Breast epithelium (tissue), 4 donors: ENCODE measurements at regions not wholly inside any gene's neighbourhood (a gene's known extent, or its start where the extent isn't known, plus 50 kb on each side); places are given as distances from the start of the nearest gene placed in this dataset.

Source experiments
- DNase-seq, 2 donors: peaks; one replicate each; pipeline ENCODE4 v3.0.0-alpha.2; 2019; ENCODE audit warnings: low spot score in 2 of 2
- H3K27ac ChIP-seq, 2 donors: fragments of 200-600 bp; sonication (generic) in 1 of 2; one replicate each; pipeline ENCODE4 v1.5.1; 2016 to 2019; ENCODE audit warnings: mild to moderate bottlenecking in 1 of 2
- H3K27me3 ChIP-seq, 2 donors: fragments of 200-600 bp; sonication (generic) in 1 of 2; one replicate each; pipeline versions ENCODE4 v1.5.1 to v1.6.0; 2017 to 2019; ENCODE audit warnings: control low read depth in 1 of 2, mild to moderate bottlenecking in 1 of 2
- H3K36me3 ChIP-seq: fragments of 200-600 bp; one replicate; pipeline ENCODE4 v1.5.1; 2019
- H3K4me1 ChIP-seq, 2 donors: fragments of 200-600 bp; sonication (generic); one replicate each; pipeline ENCODE4 v1.5.1; 2016 to 2019; ENCODE audit warnings: control low read depth in 1 of 2
- H3K4me3 ChIP-seq, 3 donors: fragments of 200-600 bp; sonication (generic); 1 replicate in 2 of 3; 2 replicates in 1 of 3; pipeline ENCODE4 v1.5.1; 2016 to 2019; ENCODE audit warnings: mild to moderate bottlenecking in 3 of 3, moderate library complexity in 2 of 3
- H3K9me3 ChIP-seq, 2 donors: fragments of 200-600 bp; sonication (generic) in 1 of 2; one replicate each; pipeline ENCODE4 v1.5.1; 2016 to 2019; ENCODE audit warnings: control low read depth in 1 of 2
- POLR2A ChIP-seq: fragments of 450-650 bp; IDR thresholded peaks from one replicate; pipeline ENCODE4 v1.6.1; 2016; ENCODE audit warnings: antibody characterized with exemption, mild to moderate bottlenecking, moderate library complexity
- POLR2AphosphoS5 ChIP-seq, 3 donors: sonication (generic); formaldehyde crosslinking; IDR thresholded peaks; one replicate each; pipeline ENCODE4 v1.6.1; 2017; ENCODE audit warnings: antibody characterized with exemption in 3 of 3
- intact Hi-C: fragments of 100-400 bp; cut with DNase I; formaldehyde crosslinking; loops from one replicate; pipeline ENCODE4 v1.15.1; 2023; ENCODE audit warnings: low total_unique reads
- TF ChIP-seq, protein P1 (sequence below), 3 donors: fragments of 450-650 bp; IDR thresholded peaks; one replicate each; pipeline ENCODE4 v1.5.1; 2016 to 2017; ENCODE audit warnings: antibody characterized with exemption in 3 of 3, mild to moderate bottlenecking in 3 of 3, moderate library complexity in 3 of 3

DNA sequence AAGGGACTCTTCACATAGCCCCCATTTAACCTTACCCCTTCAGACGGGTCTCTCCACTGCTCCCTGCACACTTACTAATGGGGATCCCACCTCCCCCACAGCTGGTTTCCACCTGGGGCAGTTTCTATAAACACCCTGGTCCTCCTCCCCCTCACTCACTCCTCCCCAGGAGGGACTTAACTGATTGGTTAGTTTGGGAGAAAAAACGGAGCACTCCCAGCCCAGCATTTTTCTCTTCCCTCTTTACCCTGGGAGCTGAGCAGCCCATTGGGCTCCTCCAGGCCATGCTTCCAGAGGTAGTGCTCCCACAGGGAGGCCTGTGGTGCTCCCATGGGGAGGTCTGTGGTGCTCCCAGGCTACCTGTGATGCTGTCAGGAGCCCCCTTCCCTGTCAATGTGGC, 93.7 kb downstream of the MIS18A start:
- no peaks in the 10 kb centered on the region for H3K36me3 ChIP-seq
- H3K9me3 ChIP-seq: no peaks in the 10 kb centered on the region
- H3K4me3 ChIP-seq: no peak overlapping the region
- no peaks in the 10 kb centered on the region for H3K27me3 ChIP-seq
- no peaks in the 10 kb centered on the region for H3K4me1 ChIP-seq
- no peak overlapping the region for H3K27ac ChIP-seq
- TF ChIP-seq POLR2AphosphoS5 (IDR thresholded peaks at IDR 0.05) (no peak), POLR2A (no peak)
- DNase-seq: no peak
- intact Hi-C loops: no loop called here

DNA sequence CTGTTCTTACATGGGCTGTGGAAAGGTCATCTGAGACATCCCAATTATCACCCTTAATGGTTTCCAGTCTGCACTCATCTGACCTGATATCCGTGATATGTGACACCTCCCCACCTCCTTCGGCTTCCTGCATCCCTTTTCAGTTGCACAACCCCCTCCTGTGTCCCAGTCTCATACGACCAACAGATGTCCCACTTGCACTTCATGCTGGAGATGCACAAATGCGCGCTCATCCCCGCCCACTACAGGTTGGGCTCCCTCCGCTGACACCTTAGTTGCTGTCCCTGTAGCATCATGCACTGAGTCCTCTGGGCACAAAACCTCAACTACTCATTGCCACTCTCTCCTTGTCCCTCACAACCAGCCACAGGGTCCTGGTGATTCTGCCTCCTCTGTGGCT, 94.4 kb downstream of the MIS18A start:
- H3K36me3 ChIP-seq: no peaks in the 10 kb centered on the region
- no peaks in the 10 kb centered on the region for H3K9me3 ChIP-seq
- no peaks in the 10 kb centered on the region for H3K4me1 ChIP-seq
- intact Hi-C loops: no loop called here
- no peak for TF ChIP-seq POLR2A
- TF ChIP-seq, protein P1, sequence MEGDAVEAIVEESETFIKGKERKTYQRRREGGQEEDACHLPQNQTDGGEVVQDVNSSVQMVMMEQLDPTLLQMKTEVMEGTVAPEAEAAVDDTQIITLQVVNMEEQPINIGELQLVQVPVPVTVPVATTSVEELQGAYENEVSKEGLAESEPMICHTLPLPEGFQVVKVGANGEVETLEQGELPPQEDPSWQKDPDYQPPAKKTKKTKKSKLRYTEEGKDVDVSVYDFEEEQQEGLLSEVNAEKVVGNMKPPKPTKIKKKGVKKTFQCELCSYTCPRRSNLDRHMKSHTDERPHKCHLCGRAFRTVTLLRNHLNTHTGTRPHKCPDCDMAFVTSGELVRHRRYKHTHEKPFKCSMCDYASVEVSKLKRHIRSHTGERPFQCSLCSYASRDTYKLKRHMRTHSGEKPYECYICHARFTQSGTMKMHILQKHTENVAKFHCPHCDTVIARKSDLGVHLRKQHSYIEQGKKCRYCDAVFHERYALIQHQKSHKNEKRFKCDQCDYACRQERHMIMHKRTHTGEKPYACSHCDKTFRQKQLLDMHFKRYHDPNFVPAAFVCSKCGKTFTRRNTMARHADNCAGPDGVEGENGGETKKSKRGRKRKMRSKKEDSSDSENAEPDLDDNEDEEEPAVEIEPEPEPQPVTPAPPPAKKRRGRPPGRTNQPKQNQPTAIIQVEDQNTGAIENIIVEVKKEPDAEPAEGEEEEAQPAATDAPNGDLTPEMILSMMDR (IDR thresholded peaks at IDR 0.05): no peak
- TF ChIP-seq POLR2AphosphoS5 (IDR thresholded peaks at IDR 0.05): no peak
- no peak for DNase-seq
- no peak overlapping the region for H3K4me3 ChIP-seq
- H3K27me3 ChIP-seq: no peaks in the 10 kb centered on the region
- no peak overlapping the region for H3K27ac ChIP-seq

- TF ChIP-seq POLR2AphosphoS5 (IDR thresholded peaks at IDR 0.05) (no peak), POLR2A (no peak)
- TF ChIP-seq, protein P1 (IDR thresholded peaks at IDR 0.05): no peak
- Histone ChIP-seq H3K4me1 (no peaks in the 10 kb centered on the region), H3K4me3 (no peak overlapping the region), H3K36me3 (no peaks in the 10 kb centered on the region), H3K27ac (no peak overlapping the region), H3K27me3 (no peaks in the 10 kb centered on the region), H3K9me3 (no peaks in the 10 kb centered on the region)
- no peak for DNase-seq
- intact Hi-C loops: no loop called here
These were observed 94.8 kb downstream of the MIS18A start for GRCh38 chr21:32184065-32184464.

DNA sequence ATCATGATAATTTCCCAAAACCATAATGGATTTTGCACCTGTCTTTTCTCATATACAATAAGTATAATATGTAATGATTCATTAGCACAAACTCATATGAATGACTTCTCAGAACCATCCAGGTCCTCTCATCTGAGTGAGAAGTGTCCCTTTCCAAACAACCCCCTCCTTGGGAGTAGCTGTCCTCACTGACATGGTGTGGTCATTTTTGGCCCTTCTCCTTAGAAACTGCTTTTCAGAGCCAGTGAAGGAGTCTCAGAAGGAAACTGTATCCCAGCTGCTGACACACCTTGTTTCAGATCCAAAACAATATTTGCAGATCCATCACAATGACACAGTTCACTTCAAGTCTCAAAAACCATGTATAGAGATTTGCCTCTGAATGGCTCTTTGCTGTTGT, 95.5 kb downstream of the MIS18A start:
- Histone ChIP-seq H3K4me3 (no peak overlapping the region), H3K9me3 (no peaks in the 10 kb centered on the region), H3K27me3 (no peaks in the 10 kb centered on the region), H3K4me1 (no peaks in the 10 kb centered on the region), H3K36me3 (no peaks in the 10 kb centered on the region), H3K27ac (no peak overlapping the region)
- no peak for DNase-seq
- TF ChIP-seq, protein P1 (IDR thresholded peaks at IDR 0.05): no peak
- TF ChIP-seq POLR2A (no peak), POLR2AphosphoS5 (IDR thresholded peaks at IDR 0.05) (no peak)
- intact Hi-C loops: no loop called here

- DNase-seq: no peak
- intact Hi-C loops: no loop called here
- TF ChIP-seq POLR2A (no peak), POLR2AphosphoS5 (IDR thresholded peaks at IDR 0.05) (no peak)
- TF ChIP-seq, protein P1 (IDR thresholded peaks at IDR 0.05): no peak
- no peaks in the 10 kb centered on the region for H3K4me1 ChIP-seq
- no peak overlapping the region for H3K4me3 ChIP-seq
- no peaks in the 10 kb centered on the region for H3K9me3 ChIP-seq
- no peaks in the 10 kb centered on the region for H3K27me3 ChIP-seq
- no peaks in the 10 kb centered on the region for H3K36me3 ChIP-seq
- no peak overlapping the region for H3K27ac ChIP-seq
These were observed 96.4 kb downstream of the MIS18A start for GRCh38 chr21:32182449-32182848.

- H3K9me3 ChIP-seq: no peaks in the 10 kb centered on the region
- H3K4me3 ChIP-seq: no peak overlapping the region
- intact Hi-C loops: no loop called here
- no peak for TF ChIP-seq POLR2AphosphoS5 (IDR thresholded peaks at IDR 0.05)
- TF ChIP-seq, protein P1 (IDR thresholded peaks at IDR 0.05): no peak
- no peak for TF ChIP-seq POLR2A
- no peak for DNase-seq
- no peaks in the 10 kb centered on the region for H3K27me3 ChIP-seq
- H3K36me3 ChIP-seq: no peaks in the 10 kb centered on the region
- H3K27ac ChIP-seq: no peak overlapping the region
- H3K4me1 ChIP-seq: no peaks in the 10 kb centered on the region
These were observed 97.4 kb downstream of the MIS18A start for GRCh38 chr21:32181457-32181856.
